Gastrocnemius medialis (tissue), 4 donors: ENCODE measurements at regions not wholly inside any gene's neighbourhood (a gene's known extent, or its start where the extent isn't known, plus 50 kb on each side); places are given as distances from the start of the nearest gene placed in this dataset.
"Not testable (repeated sequence)": the region's sequence is repeated elsewhere in the genome, so short reads cannot be mapped to it uniquely, and the experiment has no call there.

Experiments used
- ATAC-seq, 2 donors: fragments of 150-250 bp; one replicate each; pipeline ENCODE4 v1.9.1; 2016
- DNase-seq, 2 donors: peaks; one replicate each; pipeline ENCODE4 v3.0.0-alpha.2; 2019
- H3K27ac ChIP-seq, 4 donors: fragments of 200-600 bp; sonication (generic); 1 replicate in 1 of 4; 2 replicates in 3 of 4; pipeline ENCODE4 v1.5.1; 2016 to 2018; ENCODE audit warnings: mild to moderate bottlenecking in 2 of 4, moderate library complexity in 1 of 4
- H3K27me3 ChIP-seq, 3 donors: fragments of 200-600 bp; sonication (generic) in 2 of 3; 1 replicate in 1 of 3; 2 replicates in 2 of 3; pipeline versions ENCODE4 v1.5.1 to v1.6.0; 2016 to 2019; ENCODE audit warnings: mild to moderate bottlenecking in 1 of 3, moderate library complexity in 1 of 3
- H3K36me3 ChIP-seq, 2 donors: fragments of 200-600 bp; sonication (generic) in 1 of 2; one replicate each; pipeline ENCODE4 v1.5.1; 2017 to 2018
- H3K4me1 ChIP-seq, 2 donors: fragments of 200-600 bp; sonication (generic) in 1 of 2; one replicate each; pipeline ENCODE4 v1.5.1; 2016 to 2017; ENCODE audit warnings: mild to moderate bottlenecking in 2 of 2
- H3K4me3 ChIP-seq, 4 donors: fragments of 200-600 bp; sonication (generic) in 3 of 4; 1 replicate in 1 of 4; 2 replicates in 3 of 4; pipeline ENCODE4 v1.5.1; 2016 to 2019; ENCODE audit warnings: mild to moderate bottlenecking in 2 of 4
- H3K9me3 ChIP-seq, 3 donors: fragments of 200-600 bp; sonication (generic) in 2 of 3; 1 replicate in 1 of 3; 2 replicates in 2 of 3; pipeline ENCODE4 v1.5.1; 2016 to 2019
- CTCF ChIP-seq, 5 experiments: fragments of 450-650 bp in 3 of 5; fragments of 200-600 bp in 2 of 5; sonication (generic) in 2 of 5; IDR thresholded peaks in 4 of 5; conservative IDR thresholded peaks in 1 of 5; 1 replicate in 4 of 5; 2 replicates in 1 of 5; pipeline ENCODE4 v1.5.1; 2016 to 2019; ENCODE audit warnings: antibody characterized with exemption in 5 of 5, mild to moderate bottlenecking in 3 of 5, moderate library complexity in 3 of 5
- POLR2A ChIP-seq, 2 donors: fragments of 450-650 bp; IDR thresholded peaks; one replicate each; pipeline ENCODE4 v1.6.1; 2017; ENCODE audit warnings: antibody characterized with exemption in 2 of 2, mild to moderate bottlenecking in 2 of 2, moderate library complexity in 2 of 2
- in situ Hi-C, 4 donors: fragments of 200-750 bp; cut with MboI; loops; one replicate each; pipeline versions ENCODE4 v1.15.0 to v1.8.0; 2017; ENCODE audit warnings: low sequenced_read_pairs in 4 of 4
- intact Hi-C: fragments of 100-400 bp; cut with DNase I; formaldehyde crosslinking; loops from one replicate; pipeline ENCODE4 v1.15.1; 2023; ENCODE audit warnings: low total_unique reads

- Histone ChIP-seq H3K9me3 (no peaks in the 10 kb centered on the region), H3K4me1 (no peaks in the 10 kb centered on the region), H3K36me3 (no peaks in the 10 kb centered on the region), H3K27me3 (peaks cover 3 to 8% (median 6%) of the 10 kb centered on the region in 3 donors), H3K27ac (no peak overlapping the region), H3K4me3 (no peak overlapping the region)
- ATAC-seq (no peak), DNase-seq (no peak)
- TF ChIP-seq CTCF (IDR thresholded peaks at IDR 0.05 in 4 of 5, conservative IDR thresholded peaks at IDR 0.05 in 1 of 5), result no peak
- no peak for TF ChIP-seq POLR2A (IDR thresholded peaks at IDR 0.05)
- in situ Hi-C loops, result no loop called here
- intact Hi-C loops, result no loop called here
Observed at GRCh38 chr2:242002944-242003343, 133.4 kb downstream of the RTP5 start.

GRCh38 chr2:242004223-242004901, 134.8 kb downstream of the RTP5 start:
- DNase-seq, result no peak
- Histone ChIP-seq H3K4me1 (no peaks in the 10 kb centered on the region), H3K9me3 (no peaks in the 10 kb centered on the region), H3K27ac (no peak overlapping the region), H3K27me3 (peaks cover 0 to 6% (median 3%) of the 10 kb centered on the region in 3 donors), H3K4me3 (no peak overlapping the region), H3K36me3 (no peaks in the 10 kb centered on the region)
- intact Hi-C loops (no loop called here), in situ Hi-C loops (no loop called here)
- no peak for ATAC-seq
- no peak for TF ChIP-seq POLR2A (IDR thresholded peaks at IDR 0.05)
- TF ChIP-seq CTCF (IDR thresholded peaks at IDR 0.05 in 4 of 5, conservative IDR thresholded peaks at IDR 0.05 in 1 of 5), result no peak

GRCh38 chr2:242004902-242005230, 135.3 kb downstream of the RTP5 start:
- Histone ChIP-seq H3K27ac (no peak overlapping the region), H3K9me3 (no peaks in the 10 kb centered on the region), H3K4me1 (no peaks in the 10 kb centered on the region), H3K36me3 (no peaks in the 10 kb centered on the region), H3K27me3 (peaks cover 0 to 3% (median 2%) of the 10 kb centered on the region in 3 donors), H3K4me3 (no peak overlapping the region)
- DNase-seq, result no peak
- no peak for ATAC-seq
- TF ChIP-seq POLR2A (IDR thresholded peaks at IDR 0.05) (no peak), CTCF (IDR thresholded peaks at IDR 0.05 in 4 of 5, conservative IDR thresholded peaks at IDR 0.05 in 1 of 5) (no peak)
- in situ Hi-C loops (no loop called here), intact Hi-C loops (no loop called here)

- H3K4me1 ChIP-seq, ATAC-seq, H3K27ac ChIP-seq, H3K27me3 ChIP-seq, in situ Hi-C loops, H3K9me3 ChIP-seq, H3K4me3 ChIP-seq, intact Hi-C loops, DNase-seq, H3K36me3 ChIP-seq: not testable (repeated sequence)
Observed at GRCh38 chr2:242006091-242006634, 136.6 kb downstream of the RTP5 start.

GRCh38 chr2:242008908-242009307, 139.4 kb downstream of the RTP5 start:
- in situ Hi-C loops, intact Hi-C loops: not testable (repeated sequence)

GRCh38 chr2:242009846-242010245, 140.3 kb downstream of the RTP5 start:
- intact Hi-C loops, ATAC-seq, DNase-seq, H3K4me1 ChIP-seq, H3K9me3 ChIP-seq, H3K36me3 ChIP-seq, H3K27me3 ChIP-seq, H3K4me3 ChIP-seq, in situ Hi-C loops, H3K27ac ChIP-seq: not testable (repeated sequence)

More at GRCh38 chr2:242008908-242009307, 139.4 kb downstream of the RTP5 start:
- not testable (repeated sequence) for H3K4me1 ChIP-seq, H3K27me3 ChIP-seq, H3K4me3 ChIP-seq, ATAC-seq, H3K27ac ChIP-seq, H3K36me3 ChIP-seq, H3K9me3 ChIP-seq, DNase-seq

GRCh38 chr2:242010252-242011166, 141.0 kb downstream of the RTP5 start:
- H3K36me3 ChIP-seq, intact Hi-C loops, H3K4me3 ChIP-seq, ATAC-seq, H3K9me3 ChIP-seq, H3K4me1 ChIP-seq, in situ Hi-C loops, H3K27ac ChIP-seq, DNase-seq, H3K27me3 ChIP-seq: not testable (repeated sequence)
